HG03175 (cell line): ENCODE measurements at regions not wholly inside any gene's neighbourhood (a gene's known extent, or its start where the extent isn't known, plus 50 kb on each side); places are given as distances from the start of the nearest gene placed in this dataset.

Experiments used
- ATAC-seq: cut with Tn5 transposase; IDR thresholded peaks from one replicate; pipeline ENCODE4 v1.9.1; 2021; ENCODE audit warnings: mild to moderate bottlenecking, moderate library complexity; ENCODE audit not compliant: unreplicated experiment

- ATAC-seq, result no peak
These were observed 64.5 kb upstream of the EEPD1 start for GRCh38 chr7:36088553-36088952.

GRCh38 chr7:36088966-36089365 is 64.1 kb upstream of the EEPD1 start:
- no peak for ATAC-seq

- no peak for ATAC-seq
These were observed 61.8 kb upstream of the EEPD1 start for GRCh38 chr7:36090976-36091873.

- no peak for ATAC-seq
These were observed 61.2 kb upstream of the EEPD1 start for GRCh38 chr7:36091874-36092176.

GRCh38 chr7:36092221-36092771 is 60.8 kb upstream of the EEPD1 start:
- no peak for ATAC-seq

- ATAC-seq, result no peak
These were observed 56.5 kb upstream of the EEPD1 start for GRCh38 chr7:36096460-36097095.

GRCh38 chr7:36098096-36098495 is 55.0 kb upstream of the EEPD1 start:
- ATAC-seq, result no peak

GRCh38 chr7:36100226-36100625 is 52.8 kb upstream of the EEPD1 start:
- no peak for ATAC-seq

GRCh38 chr7:36100634-36101033 is 52.4 kb upstream of the EEPD1 start:
- ATAC-seq, result no peak
